HG03439 (cell line): ENCODE measurements at regions not wholly inside any gene's neighbourhood (a gene's known extent, or its start where the extent isn't known, plus 50 kb on each side); places are given as distances from the start of the nearest gene placed in this dataset.

ENCODE experiments used
- ATAC-seq: cut with Tn5 transposase; IDR thresholded peaks from one replicate; pipeline ENCODE4 v1.9.1; 2021; ENCODE audit warnings: mild to moderate bottlenecking, moderate library complexity; ENCODE audit not compliant: unreplicated experiment

DNA sequence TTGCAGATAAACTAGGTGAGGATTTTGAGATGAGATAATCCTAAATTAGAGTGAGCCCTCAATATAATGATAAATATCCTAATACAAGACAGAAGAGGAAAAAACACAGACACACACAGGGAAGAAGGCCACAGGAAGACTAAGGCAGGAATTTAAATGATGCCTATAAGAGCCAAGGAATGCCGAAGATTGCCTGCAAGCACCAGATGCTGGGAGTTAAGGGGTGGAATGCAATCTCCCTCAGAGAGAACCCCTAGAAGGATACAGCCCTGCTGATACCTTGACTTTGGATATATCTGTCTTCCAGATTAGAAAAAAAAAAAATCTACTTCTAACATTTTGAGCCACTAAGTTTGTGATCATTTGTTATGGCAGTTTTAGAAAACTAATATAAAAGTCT, 299.7 kb upstream of the PRMT6 start:
- ATAC-seq: no peak

DNA sequence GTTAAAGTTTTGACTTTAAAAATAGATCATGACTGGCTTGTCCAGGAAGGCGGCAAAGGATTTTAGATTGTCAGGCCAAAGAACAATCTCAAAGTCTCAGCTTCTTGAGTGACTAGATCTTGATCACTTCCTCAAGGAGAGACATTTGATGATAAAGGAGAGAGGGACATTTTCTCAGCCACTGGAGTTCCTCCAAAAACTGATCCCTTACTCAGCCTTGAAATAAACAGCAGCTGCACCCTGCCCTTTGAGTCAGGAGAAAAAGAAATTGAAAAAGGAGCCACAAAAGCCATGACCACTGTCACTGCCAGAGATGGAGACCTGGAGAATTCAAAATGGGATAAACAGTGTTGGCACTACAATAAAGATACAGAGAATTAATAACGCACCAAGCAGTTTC, 288.4 kb upstream of the PRMT6 start:
- no peak for ATAC-seq

DNA sequence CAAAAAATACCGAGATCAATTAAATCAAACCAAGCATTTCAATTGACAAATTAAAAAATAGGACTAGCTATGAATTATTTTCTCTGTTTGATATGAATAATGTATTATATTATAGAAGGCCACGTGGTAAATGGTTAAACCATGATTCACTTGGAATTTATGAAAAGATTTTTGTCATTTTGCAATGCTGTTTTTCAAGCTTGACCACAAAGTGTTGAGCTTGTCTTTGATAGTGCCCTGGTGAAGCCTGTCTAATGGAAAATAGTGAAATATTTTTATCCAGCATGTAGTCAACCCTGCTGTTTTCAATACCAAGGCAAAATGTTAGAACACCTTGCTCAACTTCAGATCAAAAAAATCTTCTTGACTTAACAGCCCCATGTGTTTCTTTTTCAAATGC, 288.0 kb upstream of the PRMT6 start:
- ATAC-seq: no peak

DNA sequence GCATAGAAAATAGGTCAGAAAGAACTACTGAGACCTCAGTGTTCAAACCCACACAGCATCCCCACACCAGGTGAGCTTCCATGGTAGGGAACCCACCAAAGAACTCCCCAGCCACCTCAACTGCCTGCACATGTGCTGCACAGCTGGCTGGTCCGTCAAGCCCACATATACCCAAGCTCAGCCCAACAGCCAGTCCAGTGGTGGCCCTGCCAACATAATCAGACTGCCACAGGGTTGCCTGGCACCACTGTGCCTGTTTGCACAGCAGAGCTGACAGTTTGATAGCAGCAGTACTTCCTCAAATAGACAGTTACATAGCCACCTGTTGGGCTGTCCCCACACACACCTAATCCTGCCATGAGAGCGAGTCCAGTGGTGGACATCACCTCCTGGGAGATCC, 283.3 kb upstream of the PRMT6 start:
- ATAC-seq: no peak

DNA sequence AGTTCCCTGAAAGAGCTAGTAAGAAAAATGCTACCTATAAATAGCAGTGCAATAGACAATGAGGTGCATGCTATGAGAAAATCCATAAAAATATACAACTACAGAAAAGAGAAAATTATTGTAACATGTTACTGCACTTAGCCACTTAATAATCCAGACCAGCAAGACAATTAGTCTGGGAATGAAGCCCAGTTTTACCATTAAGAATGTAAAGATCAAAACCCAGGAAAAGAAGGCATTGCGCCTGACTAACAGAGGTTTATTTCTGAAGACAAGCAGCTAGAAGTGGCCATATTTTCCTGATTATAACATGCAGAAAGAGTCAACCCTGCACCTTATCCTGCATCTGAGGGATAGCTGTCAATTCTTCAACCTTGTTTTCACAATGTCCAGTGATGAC, 276.4 kb upstream of the PRMT6 start:
- no peak for ATAC-seq

DNA sequence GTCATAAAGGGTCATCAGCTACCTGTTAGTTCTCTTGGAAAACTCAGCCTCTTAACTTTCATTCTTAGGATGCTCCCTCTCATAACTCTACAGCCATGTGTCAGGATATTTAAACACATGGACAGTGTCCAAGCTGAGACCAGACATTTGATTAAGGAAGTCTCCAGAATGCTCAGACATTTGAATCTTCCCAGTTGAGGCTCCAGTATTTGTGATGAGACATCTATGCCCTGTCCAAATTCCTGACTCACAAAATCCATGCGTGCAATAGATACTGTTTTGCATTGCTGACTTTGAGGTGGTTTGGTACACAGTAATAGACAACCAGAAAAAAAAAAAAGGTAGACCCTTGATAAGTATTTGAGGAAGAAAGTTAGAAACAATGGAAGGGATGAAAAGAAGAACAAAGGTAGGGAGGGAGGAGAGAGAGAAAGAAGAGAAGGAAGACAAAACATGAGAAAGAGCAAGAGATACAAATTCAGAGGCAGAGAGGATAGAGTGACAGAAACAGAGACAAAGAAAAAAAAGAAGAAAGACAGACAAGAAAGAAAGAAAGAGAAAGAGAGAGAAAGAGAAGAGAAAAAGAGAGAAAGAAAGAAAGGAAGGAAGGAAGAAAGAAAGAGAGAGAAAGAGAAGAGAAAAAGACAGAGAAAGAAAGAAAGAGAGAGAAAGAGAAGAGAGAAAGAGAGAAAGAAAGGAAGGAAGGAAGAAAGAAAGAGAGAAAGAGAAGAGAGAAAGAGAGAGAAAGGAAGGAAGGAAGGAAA, 275.5 kb upstream of the PRMT6 start:
- ATAC-seq: no peak

DNA sequence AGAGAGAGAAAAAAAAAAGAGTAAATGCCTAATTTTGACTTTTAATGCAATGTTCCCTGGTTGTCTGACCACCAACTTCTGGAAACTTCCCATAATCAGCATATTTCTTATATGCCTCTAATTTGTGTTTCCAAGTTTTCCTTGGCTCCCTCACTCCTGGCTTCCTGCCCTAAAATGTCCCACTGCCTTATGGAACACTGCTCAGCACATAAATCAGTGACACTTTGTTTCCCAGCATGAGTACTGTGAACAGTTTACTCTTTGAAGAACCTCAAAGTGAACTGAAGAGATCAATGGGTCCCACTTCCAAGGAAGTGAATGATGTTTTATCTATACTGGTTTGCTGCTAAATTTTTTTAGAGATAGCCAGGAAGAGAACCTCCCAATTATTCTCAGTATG, 271.3 kb upstream of the PRMT6 start:
- no peak for ATAC-seq

DNA sequence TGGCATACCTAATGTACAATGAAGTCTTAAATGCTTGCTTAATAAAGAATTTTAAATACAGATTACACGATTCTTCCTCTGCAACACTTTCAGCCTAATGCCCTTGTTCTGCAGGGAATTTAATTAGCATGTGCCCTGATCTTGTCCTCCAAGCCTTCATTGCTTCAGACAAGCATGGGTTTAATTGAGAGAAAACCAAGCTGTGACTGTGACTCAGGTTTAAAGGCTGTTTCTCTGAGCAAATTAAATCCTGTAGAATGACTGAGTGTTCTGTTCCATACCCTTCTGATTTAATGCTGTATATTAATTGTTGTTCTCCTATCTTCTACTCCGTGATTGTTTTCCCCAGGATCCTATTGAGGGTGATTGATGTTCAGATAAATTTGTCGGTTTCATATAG, 269.0 kb upstream of the PRMT6 start:
- ATAC-seq: no peak

DNA sequence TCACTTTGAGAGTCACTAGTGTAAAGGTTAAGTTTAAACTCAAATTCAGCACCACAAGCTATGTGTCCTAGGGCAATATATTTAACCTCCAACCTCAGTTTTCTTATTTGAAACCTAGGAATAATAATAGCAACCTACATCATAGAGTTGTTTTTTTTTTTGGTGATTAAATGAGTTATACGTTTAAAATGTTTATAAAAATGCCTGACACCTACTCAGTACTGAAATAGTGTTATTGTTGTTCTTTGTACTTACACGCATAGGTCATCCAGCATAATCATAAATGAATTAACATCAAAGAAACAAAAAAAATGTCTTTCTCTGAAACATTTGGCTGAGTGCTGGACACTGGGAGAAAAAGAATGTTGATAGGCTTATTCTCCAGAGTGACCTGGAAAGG, 266.8 kb upstream of the PRMT6 start:
- ATAC-seq: no peak

DNA sequence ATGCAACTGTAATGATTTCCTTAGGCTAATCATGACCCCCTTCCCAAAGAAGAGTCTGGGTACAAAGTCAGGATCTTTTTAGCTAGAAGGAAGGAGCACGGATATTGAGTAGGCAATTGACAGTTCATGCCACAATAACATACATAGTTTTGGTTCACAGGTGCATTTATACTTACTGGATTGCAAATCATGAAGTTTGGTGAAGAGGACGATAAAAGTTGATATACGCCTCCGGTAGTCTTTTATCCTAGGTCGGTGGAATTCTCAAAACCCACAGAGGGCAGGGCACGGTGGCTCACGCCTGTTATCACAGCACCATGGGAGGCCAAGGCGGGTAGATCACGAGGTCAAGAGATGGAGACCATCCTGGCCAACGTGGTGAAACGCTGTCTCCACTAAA, 265.4 kb upstream of the PRMT6 start:
- ATAC-seq: no peak

DNA sequence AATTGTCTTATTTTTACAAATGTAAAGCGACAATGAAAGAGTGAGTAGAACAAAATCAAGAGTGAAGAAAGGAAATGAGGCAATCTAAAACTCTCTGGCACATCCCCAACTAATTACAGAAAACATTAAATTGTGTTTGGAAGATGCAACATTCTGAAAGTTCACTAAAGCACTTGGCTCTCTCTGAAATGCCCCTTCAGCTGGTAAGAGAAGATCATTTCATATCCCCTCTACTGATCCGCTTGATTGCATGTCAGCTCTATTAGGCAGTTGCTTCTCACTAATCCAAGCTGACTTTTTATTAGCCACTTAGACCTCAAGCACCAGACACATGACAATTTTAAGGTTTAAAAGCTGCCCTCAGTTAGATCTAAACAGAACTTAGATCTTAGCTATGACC, 262.8 kb upstream of the PRMT6 start:
- no peak for ATAC-seq

DNA sequence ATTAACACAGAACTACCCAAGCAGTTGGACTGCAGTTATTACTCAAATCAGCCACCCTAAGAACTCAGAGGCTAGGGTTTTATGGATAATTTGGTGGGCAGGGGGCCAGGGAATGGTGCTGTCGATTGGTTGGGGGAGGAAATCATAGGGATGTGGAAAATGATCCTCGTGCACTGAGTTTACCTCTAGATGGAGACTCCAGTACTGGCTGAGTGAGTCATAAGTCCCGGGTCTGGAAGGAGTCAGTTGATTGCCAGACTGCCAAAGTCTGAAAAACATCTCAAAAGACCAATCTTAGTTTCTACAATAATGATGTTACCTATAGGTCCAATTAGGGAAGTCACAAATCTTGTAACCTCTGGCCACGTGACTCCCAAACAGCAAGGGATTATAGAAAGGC, 257.5 kb upstream of the PRMT6 start:
- ATAC-seq: no peak

DNA sequence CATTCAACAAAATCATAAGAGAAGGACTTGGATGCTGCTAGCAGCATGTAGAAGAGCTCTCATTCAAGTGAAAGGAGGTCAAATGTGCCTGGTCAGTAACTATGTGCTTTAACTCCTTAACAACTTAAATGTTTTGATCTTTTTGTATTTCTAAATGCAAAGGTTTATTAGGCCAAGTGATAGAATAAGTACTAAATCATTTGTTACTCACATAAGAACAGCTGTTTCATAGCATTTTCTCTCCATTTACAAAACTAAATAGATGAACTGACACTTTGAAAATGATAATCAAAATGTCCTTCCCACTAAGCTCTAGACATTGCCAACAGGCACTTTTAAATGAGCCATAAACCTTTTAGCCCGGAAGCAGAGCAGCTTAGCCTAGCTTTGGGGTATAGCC, 254.3 kb upstream of the PRMT6 start:
- ATAC-seq: no peak

DNA sequence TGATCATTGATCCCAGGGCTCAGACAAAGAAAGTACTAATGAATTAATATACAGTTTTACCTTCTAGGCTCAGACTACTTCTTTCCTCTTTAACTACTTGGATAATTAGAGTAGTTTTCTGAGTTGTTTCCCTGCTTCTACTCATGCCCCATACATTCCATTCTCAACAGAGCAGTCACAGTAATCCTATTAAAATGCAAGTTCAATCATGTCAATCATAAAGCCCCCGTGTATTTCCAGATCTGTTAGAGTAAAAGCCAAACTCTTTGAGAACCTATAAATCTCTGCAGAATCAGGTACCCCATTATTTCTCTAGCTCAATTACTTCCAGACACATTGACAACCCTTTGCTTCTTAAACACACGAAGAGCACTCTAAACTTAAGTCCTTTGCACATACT, 242.1 kb upstream of the PRMT6 start:
- no peak for ATAC-seq

DNA sequence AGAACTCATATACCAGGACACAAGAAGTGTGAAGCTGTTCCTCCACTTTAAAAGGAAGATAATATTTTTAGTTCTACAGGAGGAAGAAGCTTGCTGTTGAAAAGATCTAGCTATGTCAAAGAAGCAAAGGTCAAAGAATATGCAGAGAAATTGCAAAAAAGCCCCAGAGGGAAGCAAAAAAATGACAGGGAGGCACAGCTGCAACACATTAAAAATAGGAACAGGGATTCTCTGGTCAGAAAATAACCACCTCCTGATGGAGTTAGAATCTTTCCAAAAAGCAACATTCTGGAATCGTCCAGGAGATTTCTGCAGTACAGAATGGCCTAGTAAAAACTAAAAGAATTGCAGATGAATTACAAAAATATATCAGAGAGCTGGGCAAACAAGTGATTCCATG, 238.9 kb upstream of the PRMT6 start:
- no peak for ATAC-seq

DNA sequence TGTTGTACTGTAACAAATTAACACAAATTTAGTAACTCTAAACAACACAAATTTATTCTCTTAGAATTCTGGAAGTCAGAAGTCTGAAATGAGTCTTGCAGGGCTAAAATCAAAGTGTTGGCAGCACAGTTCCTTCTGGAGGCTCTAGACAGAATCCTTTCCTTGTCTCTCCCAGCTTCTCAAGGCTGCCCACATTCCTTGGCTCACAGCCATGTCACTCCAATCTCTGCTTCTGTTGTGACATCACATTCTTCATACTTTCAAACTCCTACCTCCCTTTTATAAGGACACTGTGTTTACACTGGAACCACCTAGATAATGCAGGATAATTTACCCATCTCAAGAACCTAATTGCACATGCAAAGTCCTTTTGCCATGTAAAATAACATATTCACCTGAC, 225.0 kb upstream of the PRMT6 start:
- ATAC-seq: no peak

DNA sequence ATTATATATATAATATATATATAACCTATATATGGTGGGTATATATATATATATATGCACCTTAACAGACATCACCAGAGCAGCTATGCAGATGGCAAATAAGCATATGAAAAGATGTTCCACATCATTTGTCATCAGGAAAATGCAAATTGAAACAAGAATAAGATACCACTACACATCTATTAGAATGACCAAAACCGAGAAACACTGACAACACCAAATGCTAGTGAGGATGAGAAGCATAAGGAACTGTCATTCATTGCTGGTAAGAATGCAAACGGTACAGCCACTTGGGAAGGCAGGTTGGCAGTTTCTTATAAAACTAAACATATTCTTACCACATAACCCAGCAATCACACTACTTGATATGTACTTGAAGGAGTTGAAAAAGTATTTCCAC, 219.8 kb upstream of the PRMT6 start:
- no peak for ATAC-seq

DNA sequence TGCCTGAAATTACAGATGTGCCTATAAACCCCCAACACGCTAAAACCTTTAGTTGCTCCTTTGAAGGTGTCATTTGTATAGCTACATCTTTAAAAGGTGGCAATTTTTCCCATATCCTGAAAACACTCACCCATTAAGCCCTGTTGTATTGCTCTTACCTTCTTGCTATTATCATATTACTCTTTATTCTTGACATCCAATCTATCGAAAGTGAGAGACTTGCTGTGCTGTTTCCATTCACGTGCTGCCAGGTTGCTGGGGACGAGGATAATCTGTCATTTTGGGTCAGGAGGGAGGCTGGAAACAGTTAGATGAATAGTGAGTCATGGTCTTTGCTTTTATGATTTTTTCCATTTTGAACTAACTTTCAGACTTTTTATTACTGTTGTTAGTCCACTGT, 213.0 kb upstream of the PRMT6 start:
- ATAC-seq: no peak

DNA sequence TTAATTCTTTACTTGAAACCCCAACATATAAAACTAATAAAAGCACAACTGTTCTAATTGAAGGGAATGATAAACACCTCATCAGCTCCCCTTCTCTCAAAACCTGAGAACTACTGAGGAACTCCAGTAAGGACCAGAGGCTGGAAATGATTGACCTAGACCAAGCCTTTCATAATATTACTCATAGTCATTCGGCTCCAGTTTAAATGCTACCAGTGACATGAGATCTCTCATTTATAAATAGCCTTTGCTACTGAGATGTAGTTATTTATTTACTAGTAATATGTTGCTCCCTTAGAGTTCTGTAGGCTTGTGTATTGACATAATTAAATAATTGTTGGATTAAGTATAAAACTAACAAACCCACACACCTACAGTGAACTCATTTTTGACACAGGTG, 209.8 kb upstream of the PRMT6 start:
- peak; percentile 89 for ATAC-seq

DNA sequence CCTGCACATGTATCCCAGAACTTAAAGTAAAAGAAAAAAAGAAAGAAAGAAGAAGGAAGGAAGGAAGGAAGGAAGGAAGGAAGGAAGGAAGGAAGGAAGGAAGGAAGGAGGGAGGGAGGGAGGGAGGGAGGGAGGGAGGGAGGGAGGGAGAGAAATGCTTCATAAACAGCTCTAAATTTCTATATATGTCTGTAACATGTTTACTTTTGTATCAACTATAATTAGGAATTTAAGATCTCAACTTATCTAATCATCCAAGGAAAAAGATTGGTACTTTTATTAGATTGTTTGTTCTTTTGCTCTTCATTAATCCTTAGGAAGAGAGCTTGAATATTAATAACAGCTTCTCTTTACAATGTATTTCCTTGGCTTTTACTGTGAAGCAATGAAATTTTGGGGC, 195.4 kb upstream of the PRMT6 start:
- ATAC-seq: no peak

DNA sequence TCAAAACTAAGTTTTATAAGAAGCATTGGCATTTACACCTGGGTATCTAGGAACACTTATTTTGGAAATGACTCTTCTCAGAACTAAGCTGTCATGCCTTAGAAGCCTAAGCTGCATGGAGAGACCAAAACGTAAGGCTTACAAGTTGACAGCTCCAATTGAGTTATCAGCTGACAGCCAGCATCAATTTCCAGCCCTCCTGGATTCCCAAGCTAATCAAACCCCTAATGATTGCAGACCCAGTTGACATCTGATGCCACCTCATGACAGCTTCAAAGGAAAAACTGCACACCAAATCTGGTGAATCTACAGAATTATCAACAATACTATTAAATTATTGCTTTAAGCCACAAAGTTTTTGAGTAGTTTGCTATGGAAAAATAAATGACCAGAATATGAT, 187.6 kb upstream of the PRMT6 start:
- ATAC-seq: no peak

DNA sequence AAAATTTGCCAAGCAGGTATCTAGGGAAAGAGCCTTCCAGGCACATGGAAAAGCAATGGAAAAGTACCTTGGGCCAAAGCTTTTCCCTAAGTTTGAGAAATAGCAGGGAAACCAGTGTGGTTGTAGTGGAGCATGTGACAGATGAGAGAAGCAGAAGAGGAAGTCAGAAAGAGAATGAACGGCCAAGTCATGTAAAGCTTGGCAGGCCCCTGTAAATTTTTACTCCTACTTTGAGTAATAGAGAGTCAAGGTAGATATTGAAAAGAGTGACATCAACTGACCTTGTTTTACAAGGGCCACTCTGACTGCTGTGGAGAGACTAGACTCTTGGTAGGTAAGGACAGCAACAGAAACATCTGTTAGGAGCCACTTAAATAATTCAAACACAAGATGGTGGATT, 180.9 kb upstream of the PRMT6 start:
- ATAC-seq: no peak

DNA sequence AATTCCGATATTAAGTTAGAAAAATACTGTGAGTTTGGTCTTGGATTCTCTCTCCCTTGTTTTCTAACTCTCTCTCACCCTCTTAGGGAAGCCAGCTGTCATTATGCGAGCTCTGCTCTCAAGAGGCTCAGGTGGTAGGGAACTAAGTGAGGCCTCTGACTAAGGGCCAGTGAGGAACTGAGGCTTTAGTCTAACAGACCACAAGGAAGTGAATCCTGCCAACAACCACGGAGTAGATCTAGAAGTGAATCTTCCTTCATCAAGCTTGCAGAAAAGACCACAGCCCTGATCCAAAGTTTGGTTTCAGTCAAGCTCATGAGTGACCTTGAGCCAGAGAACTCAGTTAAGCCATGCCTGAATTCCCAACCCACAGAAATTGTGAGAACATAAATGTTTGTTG, 180.1 kb upstream of the PRMT6 start:
- no peak for ATAC-seq
